ENCODE measurements at regions not wholly inside any gene's neighbourhood (a gene's known extent, or its start where the extent isn't known, plus 50 kb on each side); places are given as distances from the start of the nearest gene placed in this dataset.

DNA sequence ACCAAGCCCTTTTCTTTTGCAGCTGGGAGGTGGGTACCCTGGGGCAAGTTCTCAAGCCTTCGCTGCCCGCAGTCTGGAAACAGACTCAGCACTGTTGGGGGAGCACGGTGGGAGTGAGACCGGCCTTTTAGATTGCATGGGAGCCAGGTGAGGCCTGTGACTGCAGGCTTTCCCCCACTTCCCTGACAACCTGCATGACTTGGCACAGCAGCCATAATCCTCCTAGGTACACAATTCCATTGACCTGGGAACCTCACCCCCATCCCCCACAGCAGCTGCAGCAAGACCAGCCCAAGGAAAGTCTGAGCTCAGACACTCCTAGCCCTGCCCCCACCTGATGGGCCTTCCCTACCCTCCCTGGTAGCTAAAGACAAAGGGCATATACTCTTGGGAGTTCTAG is 52.2 kb upstream of the CCDC80 start:
- TF ChIP-seq EZH2 (IDR thresholded peaks at IDR 0.05; ENCODE audit: low read length, missing control alignments), result no peak
- TF ChIP-seq, protein P1, sequence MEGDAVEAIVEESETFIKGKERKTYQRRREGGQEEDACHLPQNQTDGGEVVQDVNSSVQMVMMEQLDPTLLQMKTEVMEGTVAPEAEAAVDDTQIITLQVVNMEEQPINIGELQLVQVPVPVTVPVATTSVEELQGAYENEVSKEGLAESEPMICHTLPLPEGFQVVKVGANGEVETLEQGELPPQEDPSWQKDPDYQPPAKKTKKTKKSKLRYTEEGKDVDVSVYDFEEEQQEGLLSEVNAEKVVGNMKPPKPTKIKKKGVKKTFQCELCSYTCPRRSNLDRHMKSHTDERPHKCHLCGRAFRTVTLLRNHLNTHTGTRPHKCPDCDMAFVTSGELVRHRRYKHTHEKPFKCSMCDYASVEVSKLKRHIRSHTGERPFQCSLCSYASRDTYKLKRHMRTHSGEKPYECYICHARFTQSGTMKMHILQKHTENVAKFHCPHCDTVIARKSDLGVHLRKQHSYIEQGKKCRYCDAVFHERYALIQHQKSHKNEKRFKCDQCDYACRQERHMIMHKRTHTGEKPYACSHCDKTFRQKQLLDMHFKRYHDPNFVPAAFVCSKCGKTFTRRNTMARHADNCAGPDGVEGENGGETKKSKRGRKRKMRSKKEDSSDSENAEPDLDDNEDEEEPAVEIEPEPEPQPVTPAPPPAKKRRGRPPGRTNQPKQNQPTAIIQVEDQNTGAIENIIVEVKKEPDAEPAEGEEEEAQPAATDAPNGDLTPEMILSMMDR (conservative IDR thresholded peaks at IDR 0.05 in 1 of 2, IDR thresholded peaks at IDR 0.05 in 1 of 2; ENCODE audit: low read depth in 1 of 2, low read length in 2 of 2), result no peak

Measured in fibroblast of lung (primary cell).